Ramos (cell line): ENCODE measurements at regions not wholly inside any gene's neighbourhood (a gene's known extent, or its start where the extent isn't known, plus 50 kb on each side); places are given as distances from the start of the nearest gene placed in this dataset.

Experiments
- in situ Hi-C: fragments of 300-500 bp; cut with MboI; formaldehyde crosslinking; loops from one replicate; pipeline ENCODE4 v1.14.3; 2022; ENCODE audit warnings: low sequenced_read_pairs; ENCODE audit not compliant: unreplicated experiment

DNA sequence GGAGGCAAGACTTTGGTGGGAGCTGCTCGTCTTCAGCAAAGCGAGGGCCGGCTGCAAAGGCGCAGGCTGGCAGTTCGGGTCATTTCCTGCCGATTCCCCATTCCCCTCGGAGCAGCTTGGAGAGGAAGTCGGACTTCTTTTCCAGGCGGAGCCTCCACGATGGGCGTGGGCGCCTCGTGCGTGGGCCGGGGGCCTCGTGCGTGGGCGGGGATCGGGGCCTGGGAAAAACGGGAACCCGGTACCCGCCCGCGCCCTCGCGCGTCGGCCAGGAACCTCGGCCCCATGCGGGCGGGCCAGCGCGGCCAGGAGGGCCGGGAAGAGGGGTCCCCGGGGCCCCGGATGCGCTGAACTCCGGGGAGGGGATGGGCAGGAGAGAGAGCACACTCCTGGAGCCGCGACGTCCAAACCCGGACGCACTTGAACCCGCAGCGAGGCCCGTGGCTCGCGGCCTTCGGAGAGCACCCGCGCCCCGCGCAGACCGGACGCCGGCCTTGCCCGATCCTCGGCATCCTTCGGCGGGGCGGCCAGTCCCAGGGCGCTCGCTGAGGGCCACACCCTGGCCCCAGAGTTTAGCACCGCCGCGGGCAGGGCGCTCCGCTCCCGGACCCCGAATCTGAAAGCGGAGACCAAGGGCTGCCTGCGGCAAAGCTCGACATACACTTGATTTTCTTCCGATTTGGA lies 368.4 kb downstream of the MTX2 start:
- in situ Hi-C loops, result no loop called here

DNA sequence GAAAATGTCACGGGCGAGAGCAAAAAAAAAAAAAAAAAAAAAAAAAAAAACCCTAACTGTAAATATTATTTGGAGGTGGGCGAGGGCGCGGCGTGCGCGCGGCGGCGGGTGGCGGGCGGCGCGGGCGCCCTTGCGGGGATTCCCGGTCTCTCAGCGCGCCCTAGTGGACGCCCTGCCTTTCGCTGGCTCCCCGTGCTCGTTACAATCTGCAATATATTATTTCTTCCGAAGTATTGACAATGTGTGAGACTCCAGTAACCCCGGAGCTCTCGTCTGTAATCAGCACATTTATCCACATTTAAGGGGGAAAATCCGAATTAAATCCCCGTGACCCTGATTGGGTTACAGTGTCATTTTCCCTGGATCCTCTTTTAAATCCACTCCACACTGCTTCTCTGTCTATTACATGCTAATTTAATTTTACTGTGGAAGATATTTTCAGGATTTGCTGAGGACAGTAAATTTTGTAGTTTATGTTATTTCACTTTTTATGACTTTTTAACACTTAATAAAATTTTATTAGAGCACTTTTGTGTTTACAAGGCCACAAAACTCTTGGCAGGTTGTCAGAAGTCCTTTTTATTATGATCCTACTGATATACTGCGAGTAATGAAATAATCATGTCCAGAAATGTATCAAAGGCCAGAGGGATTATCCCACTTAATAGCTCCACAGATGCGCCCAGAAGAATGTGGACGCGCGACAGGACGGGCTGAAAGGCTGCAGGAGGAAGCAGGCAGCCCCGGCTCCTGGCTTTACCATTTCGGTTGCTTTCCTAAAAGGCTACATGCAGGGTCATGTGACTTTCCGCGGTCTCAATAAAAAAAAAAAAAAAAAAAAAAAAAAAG lies 369.1 kb downstream of the MTX2 start:
- in situ Hi-C loops, result no loop called here

DNA sequence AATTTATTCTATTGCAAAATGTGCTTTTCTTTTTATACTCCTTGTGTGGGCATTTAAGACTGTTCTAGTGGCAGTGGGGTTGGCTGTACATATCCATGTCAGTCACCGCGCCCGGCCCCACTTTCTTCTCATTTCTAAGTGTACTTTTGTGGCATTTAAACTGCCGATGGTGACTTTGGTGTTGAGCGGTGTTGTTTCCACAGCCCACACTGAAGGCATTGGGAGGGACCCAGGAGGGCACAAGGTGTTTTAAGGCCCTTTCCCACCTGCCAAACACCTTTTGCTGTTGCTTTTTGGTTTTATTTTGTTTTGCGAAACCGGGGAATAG lies 369.7 kb downstream of the MTX2 start:
- in situ Hi-C loops, result no loop called here

DNA sequence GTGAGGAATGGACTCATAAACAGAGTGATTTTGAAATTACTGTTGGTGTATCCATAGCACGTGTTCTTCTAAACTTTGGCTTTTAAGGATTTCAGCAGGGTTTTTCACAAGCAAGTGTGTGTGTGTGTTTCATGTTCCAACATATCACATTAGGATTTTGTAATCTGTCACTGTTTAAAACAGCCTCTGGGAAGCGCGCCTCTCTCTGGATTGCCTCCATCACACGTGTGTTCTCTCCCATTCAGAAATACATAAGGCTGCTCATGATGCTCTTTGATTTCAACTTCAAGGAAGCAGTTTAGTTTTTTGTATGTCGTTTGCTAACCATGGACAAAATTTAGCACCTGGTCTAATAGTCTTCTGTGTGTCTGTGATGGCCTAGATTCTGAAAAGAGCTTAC lies 370.4 kb downstream of the MTX2 start:
- in situ Hi-C loops, result no loop called here

DNA sequence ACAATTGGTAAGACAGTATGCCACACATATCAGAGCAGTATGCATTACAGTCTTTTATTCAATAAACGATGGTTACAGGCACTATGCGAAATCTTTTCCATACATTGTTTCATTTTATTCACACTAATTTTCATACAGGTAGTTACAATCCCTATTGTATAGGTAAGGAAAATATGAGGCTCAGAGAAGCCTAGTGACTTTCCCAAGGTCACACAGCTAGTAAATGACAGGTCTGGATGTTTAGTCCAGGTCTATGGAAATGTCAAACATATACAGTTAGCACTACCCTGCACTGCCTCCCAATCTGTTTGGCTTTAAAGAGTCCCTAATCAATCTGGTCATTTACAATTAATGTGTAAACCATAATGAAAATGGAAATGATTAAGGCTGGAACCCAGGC lies 372.2 kb downstream of the MTX2 start:
- in situ Hi-C loops, result no loop called here

DNA sequence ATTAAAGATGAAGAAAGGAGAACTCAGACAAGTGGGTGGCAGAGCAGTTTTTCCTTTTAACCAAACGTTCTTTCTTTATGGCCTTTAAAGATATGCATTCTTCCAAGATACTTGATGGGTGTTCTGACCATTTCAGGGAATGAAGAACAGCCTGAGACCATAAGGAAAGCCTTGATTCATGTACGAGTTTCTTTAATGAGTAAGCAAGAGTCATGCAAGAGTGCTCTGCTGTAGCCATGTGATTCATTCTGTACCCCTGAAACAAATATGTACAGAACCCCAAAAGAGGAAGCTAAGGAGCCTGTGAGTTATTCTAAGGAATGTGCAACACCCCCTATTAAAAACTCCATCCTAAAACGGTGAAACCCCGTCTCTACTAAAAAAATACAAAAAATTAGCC lies 372.8 kb downstream of the MTX2 start:
- in situ Hi-C loops, result no loop called here

DNA sequence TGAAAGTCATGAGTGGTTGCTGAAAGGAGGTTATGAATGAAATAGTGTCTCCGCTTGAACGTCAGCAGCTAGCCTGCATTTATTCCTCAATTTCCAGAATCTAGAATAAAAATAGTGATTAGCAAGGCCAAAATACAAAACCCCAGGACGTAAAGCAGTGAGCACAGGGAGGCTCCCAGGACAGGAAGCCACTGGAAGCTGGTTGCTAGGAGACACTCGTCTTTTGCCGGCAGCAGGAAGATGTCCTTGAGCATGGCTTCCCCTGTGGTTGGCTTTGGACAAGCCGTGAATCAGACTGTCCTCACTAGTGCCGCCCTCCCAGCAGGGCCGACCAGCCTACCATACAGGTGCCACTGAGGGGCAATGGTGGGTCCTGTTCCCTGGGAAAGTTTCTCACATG lies 374.4 kb downstream of the MTX2 start:
- in situ Hi-C loops, result no loop called here

DNA sequence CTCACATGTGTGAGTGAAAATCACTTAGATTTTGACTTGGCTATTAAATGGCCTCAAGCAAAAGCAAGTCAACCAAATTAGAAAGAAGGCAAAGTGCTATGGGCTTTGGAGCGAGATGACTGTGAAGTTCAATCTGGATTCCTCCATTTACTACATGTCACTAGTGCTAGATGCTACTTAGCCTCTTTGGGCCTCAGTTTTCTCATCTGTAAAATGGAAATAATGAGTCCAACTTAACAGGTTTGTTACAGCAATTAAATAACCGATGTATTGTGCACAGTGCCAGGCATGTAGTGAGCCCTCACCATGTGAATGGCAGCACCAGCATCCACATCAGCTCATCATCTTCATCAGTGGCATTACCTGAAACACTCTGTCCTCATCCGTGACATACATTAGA lies 376.3 kb downstream of the MTX2 start:
- in situ Hi-C loops, result no loop called here

DNA sequence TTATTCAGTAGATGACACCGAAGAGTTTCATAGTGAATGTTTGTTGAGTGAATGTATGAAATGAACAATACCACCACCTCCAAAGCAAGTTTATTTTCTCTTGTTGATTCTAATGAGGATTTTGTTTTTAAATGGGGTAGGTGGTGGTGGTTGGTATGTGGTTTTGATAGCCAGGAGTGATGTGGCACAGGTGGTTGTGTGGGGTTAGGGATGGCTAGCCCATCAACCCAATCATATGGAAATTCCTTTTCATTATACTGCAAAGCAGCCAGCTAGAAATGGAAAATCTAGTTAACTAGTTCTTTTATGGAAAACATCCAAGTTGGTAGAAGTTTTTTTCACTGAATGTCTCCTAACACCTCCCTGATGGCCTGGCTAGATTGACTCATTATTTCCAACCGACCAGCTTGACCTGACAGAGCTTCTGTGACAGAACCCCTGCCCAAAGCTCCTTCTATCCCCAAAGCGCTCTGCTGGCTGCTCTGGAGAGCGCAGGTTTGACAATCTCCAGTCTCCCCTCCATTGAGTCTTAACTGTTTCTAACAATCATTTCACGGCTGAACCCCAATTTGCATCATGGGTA lies 376.9 kb downstream of the MTX2 start:
- in situ Hi-C loops, result no loop called here

DNA sequence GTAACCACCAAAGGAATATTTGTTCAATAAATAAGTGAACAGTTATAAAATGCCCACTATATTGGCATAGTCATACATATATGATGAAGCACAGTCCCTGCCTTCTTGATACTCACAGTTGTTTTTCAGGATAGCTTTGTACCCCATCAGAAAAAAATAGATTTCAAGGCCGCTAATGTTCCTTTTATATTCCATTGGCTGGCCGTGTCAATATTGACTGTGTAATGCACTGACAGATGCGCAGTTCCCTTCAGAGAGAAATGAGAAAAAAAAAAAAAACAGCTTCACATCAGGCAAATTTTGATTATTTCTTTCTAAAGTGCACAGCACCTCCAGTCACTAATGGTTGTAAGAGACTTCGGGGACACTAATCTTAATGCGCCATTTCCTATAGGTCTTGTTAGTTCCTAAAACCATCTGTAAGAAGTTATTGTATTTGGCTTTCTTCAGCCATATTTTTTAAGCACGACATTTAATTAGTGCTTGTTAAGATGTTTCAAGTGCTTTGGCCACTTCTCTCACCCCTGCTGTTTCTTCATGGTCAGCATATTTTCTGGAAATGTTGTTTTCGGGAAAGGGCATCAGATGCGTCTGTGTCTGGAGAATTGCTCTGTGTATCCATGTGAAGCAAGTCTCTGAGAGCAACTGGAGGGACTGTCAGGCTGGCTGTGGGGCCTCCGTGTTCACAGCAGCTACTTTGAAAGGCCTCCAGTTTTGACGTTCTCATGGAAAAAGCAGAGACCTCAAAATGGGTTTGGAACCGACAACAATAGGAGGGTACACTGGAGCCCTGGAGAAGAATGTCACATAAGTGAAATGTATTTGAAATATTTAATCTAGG lies 378.3 kb downstream of the MTX2 start:
- in situ Hi-C loops, result no loop called here

DNA sequence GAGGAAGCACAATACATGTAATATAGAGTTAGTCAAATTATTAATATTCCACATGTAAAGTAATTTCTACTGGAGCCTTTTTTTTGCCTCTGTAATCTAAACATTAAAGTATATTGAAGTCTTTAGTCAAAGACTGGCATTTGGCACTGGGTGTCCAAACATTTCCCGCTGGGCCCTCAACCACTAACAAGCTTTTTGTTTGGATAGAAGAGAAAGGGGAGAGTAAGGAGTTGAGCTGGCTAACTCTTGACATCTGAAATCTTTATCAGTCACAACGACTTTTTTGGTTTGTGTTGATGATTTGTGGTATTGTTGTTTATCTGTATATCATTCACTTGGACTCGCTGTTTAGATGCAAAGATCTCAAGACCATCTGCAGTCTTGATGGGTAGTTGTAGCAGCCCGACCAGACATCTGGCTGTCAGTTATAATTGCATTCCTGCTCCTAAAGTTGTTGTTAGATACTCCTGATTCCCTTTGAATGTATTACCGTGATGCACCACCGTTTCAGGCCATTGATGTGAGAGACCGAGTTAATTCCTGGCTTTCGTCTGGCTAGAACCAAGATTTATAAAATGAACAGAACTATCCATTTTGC lies 379.6 kb downstream of the MTX2 start:
- in situ Hi-C loops, result no loop called here

DNA sequence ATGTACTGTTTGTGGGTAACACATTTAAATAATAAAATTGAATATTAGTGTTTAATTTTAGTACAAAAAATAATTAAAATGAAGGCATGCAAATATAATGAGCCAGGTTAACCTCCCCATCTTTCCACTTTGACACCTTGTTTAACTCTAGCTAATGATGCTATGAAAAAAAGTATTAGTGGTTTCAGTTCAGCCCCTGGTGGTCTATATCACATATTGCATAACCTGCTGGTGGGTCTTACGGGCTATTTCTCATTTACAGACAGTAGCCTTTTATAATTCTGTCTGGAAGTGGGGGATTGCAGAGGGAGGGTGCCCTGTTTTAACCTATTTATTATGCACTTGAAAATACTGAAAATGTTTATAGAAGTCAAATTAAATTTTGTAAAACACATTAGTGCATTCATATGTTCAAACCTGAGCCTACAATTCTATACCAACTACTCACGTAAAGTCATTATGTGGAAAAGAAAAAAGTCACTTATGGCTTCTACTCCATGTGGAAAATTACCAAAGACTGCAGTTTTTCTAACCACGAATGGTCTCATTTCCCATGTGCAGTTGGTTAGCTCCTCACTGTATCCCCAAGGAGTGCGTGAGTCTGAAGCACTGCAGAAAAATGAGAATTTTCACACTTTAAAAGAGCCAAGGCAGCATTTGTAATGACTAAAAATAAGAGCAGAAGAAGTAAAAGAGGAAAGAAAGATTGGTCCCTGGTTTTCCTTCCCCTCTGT lies 381.0 kb downstream of the MTX2 start:
- in situ Hi-C loops, result loop anchor here (10.0 kb wide), 1 partner anchor 525 kb away; the partner anchor contains the start of genes HOXD8 and HOXD9

DNA sequence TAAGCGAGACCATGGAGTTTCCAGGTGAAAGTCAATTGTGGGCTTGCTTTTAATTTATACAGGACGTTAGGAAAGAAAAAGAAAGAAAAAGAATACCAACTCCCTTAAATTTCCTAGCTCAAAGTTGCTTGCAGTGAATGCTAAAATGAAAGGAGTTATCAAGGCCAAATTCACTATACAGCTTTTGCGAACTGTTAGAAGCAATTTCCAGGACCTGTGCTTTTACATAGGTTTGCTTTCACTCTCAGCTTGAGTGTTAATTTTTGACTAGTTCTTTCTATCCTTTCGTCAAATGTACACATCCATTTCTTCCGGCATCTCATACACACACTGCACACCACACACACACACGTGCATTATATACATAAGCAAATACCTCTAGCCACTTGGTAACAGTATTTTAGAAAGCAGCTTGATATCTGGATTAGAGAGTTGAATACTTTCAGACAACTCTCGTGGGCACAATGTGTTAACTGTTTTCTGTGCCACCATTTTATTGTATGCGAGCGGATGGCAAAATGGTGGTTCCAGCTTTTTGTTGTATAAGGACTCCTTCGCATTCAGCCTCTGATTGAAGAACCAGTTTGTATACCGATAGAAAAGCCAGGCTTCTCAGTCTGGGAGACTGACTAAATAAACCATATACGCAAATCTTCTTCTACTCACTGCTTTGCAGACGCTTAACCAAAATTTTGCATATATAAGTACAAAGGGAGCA lies 381.8 kb downstream of the MTX2 start:
- in situ Hi-C loops, result loop anchor here (10.0 kb wide), 1 partner anchor 526 kb away; the partner anchor contains the start of genes HOXD8 and HOXD9

DNA sequence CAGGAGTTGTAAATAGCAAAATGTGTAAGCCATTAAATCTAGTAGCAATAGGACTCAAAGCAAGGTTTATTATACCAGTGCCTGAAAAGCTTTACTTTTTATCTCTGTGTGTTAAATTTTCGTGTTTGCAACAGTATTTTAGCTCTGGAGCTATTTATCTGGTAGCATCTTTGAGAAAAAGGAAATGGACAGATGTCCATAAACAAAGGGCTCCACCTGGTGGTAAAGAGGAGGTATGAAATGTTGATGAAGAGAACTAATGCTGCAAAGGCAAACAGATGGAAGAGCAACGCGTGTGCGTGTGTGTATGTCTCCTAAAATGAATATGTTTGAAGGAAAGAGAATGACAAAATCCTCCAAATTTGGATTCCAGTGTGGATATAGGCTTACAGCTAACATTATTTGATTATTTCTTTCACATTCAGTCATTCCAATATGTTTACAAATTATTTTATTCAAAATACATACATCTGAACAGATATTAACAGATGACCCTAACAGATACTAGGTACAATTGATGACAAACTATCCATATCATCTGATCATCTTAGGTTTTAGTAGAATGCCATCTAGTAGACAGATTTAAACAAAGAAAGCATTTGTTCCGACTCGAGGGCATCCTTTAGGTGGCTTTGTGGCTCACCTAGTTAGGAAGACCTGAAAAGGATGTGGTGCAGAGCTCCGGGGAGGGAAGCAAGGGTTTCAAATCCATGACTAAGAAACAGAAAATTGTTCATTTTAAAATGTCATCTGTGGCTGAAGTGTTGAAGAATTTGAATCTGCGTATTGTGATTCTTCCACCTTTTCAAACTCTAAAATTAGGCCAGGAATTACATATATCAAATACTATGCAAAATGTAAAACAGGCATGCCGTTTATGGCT lies 383.3 kb downstream of the MTX2 start:
- in situ Hi-C loops, result loop anchor here (10.0 kb wide), 1 partner anchor 528 kb away; the partner anchor contains the start of genes HOXD8 and HOXD9

DNA sequence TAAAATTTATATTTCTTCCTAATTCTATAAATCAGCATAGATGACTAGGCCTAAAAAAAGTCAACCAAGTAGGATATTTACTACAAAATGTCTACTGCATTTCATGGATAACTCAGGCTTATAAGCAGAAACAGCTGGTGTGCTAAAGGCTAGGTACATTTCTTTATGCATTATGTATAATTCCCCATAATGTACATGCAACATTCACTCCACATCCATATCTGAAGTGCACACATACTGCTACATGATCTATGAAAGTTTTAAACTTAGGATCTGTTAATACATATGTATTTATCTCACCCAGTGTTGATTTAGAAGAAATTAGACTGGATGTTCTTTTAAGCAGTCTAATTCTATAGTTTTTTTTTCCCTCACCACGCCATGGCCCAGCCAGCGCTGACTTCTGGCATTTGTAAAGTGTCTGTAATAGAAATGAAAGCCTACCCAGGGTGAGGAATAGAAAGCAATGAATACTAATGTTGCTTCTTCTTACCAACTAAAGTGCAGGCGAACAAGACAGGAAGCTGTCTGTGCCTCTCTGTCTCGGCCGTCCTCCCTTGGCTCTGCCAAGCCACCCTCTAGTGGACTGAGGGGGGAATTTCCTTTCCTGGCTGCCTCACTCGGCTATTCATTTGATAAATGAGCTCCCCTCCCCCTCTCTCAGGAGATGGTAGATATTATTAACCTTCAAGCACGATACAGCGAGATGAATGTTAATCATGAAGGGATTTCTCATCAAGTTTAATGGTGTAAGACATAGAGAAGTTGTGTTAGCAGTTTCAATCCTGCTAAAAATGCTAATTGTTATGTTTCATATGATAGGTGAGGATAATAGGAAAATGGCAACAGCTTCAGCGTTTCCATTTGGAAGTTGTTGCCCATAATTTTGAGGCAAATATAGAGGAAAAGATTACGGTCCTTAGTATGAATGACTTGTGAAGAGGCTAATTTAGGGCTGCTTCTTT lies 384.5 kb downstream of the MTX2 start:
- in situ Hi-C loops, result loop anchor here (10.0 kb wide), 1 partner anchor 529 kb away; the partner anchor contains the start of genes HOXD8 and HOXD9

DNA sequence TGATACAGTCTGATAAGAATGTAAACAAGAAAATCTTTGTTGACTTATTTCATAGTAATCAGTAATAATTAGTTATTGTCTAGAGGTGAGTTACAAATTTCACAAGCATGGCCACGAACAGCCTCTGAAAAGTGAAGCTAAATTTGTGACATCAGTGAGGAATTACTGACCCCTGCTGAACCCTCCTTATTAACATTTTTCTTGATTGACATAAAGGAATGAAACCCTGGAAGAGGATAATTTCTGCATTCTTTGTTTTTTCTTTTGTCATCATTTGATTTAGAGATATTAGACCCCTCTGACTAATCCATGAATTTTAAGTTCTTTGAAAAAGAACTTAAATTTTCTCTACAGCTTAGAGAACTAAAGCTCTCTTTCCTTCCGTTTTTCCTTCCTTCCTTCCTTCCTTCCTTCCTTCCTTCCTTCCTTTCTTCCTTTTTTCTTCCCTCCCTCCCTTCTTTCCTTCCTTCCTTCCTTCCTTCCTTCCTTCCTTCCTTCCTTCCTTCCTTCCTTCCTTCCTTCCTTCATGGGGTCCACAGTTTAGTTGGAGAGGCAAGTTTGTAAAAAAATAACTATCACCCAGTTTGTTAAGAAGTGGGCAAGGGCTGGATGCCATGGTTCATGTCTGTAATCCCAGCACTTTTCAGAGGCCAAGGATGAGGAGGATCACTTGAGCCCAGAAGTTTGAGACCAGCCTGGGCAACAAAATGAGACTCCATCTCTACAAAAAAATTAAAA lies 387.0 kb downstream of the MTX2 start:
- in situ Hi-C loops, result loop anchor here (10.0 kb wide), 1 partner anchor 531 kb away; the partner anchor contains the start of genes HOXD8 and HOXD9
